Activated naive CD4-positive, alpha-beta T cell treated with Interleukin-2 at 50 U/mL for 16 hours (primary cell): ENCODE measurements at regions not wholly inside any gene's neighbourhood (a gene's known extent, or its start where the extent isn't known, plus 50 kb on each side); places are given as distances from the start of the nearest gene placed in this dataset.
"Not testable (repeated sequence)": the region's sequence is repeated elsewhere in the genome, so short reads cannot be mapped to it uniquely, and the experiment has no call there.

ENCODE experiments used
- DNase-seq: peaks from one replicate; pipeline ENCODE4 v3.0.0-alpha.2; 2020

- no peak for DNase-seq
Measured at GRCh38 chr13:88436974-88437373, 765.8 kb downstream of the SLITRK5 start.

DNA sequence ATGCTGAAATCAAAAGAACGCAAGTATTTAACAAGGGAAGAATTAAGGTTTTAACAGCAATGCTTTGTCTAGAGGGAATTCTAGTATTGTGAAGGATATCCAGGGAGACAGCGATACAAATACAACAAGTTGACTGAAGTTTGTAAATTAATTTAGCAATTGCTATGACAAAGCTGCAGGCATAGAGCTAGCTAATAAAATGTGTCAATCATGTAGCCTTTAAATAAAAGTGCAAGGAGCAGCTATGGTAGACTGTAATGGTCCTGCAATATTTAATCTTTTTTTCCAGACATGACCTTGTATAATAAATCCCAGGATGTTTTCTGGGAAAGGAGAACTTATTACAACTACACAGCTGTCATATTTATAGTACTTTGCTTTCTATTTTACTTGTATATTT is 779.3 kb downstream of the SLITRK5 start:
- no peak for DNase-seq

DNA sequence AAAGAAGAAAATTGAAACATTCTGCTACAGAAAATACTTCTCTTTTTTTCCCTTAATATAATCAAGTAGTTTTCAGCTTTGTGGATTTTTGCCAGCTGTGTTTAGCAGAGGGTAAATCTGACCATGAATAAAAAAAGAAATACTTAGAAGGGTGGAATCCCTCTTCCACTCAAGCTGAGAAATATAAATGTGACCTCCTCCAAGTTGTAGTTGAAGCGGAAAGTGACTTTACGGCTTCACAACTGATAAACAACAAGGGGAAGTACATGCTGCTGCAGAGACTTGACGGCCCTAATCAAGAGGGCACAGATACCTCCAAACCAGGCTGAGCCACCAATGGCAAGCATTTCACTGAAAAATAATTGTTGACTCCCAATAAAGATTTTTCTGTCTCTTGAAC is 785.0 kb downstream of the SLITRK5 start:
- no peak for DNase-seq

DNA sequence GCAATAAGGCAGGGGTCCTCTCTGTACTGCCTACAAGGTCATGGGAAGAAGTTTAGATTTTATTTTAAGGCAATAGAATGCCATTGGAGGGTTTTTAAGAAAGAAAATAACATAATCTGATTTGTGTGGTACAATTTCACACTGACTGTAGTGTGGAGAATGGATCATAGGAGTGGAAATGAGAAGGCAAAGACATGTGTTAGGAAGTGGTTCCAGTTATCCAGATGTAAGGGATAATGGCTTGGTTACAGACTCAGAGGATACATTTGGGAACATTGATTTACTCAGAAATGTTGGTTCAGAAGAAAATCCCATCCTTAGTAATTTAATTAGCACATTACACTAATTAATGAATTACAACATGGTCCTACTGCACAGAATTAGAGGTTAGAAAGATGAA is 788.2 kb downstream of the SLITRK5 start:
- no peak for DNase-seq

DNA sequence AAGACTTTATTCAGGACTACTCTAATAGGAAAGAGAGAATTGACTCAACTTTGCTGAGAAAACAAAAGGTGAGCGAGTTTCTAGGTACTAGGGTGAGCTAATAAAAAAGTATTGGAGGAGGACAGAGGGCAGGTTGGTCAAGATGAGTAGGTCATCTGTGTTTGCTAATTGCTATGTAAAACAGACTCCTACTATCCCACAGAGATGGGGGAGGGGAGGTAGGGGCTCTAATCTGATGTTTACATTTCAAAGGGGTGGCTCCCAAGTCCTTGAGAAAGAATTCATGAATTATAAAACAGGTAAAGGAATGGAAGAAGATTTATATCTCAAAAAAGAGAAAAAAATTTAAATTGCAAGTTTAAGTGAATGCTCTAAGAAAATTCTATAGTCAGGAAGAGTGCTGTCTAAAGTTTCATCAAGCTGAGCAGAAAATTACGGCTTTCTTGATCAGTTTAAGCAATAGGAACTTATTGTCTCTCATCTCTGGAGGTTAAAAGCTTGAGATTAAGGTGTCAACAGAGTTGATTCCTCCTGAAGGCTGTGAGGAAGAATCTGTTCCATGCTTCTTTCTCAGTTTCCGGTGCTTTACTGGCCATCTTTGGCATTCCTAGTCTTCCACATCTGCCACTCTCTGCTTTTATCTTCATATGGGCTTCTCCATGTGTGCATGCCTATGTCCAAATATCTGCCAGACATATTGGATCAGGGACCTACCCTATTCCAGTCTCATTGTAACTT is 790.3 kb downstream of the SLITRK5 start:
- no peak for DNase-seq

GRCh38 chr13:88464851-88465250 is 793.7 kb downstream of the SLITRK5 start:
- no peak for DNase-seq

GRCh38 chr13:88472316-88472715 is 801.1 kb downstream of the SLITRK5 start:
- DNase-seq, result no peak

- DNase-seq, result no peak
Measured at GRCh38 chr13:88483202-88483601, 812.0 kb downstream of the SLITRK5 start.

GRCh38 chr13:88507909-88508308 is 836.7 kb downstream of the SLITRK5 start:
- no peak for DNase-seq

DNA sequence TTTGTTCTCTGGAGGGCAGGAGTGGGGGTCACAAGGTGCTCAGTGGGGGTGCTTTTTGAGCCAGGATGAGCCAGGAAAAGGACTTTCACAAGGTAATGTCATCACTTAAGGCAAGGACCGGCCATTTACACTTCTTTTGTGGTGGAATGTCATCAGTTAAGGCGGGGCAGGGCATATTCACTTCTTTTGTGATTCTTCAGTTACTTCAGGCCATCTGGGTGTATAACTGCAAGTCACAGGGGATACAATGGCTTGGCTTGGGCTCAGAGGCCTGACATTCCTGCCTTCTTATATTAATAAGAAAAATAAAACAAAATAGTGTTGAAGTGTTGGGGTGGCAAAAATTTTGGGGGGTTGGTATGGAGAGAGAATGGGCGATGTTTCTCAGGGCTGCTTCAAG is 841.8 kb downstream of the SLITRK5 start:
- not testable (repeated sequence) for DNase-seq

GRCh38 chr13:88526186-88526852 is 855.1 kb downstream of the SLITRK5 start:
- no peak for DNase-seq

- no peak for DNase-seq
Measured at GRCh38 chr13:88526853-88527215, 855.7 kb downstream of the SLITRK5 start.

GRCh38 chr13:88541994-88542393 is 870.8 kb downstream of the SLITRK5 start:
- DNase-seq, result no peak

DNA sequence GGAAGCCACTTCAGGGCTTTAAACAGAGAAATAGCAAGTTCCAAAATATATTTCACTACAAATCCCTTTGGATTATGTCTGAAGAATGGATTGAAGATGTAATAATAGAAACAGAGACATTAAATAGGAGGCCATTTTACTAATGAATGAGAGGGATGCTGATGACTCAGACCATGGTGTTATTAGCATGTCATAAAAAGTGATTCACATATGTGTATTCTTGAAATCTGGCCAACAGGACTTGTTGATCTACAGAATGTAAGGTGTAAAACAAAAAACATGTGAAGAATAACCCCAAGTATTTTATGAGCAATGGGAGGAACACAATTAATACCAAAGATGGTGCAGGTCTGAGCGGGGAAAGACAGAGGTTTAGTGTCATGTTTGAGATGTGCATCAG is 873.7 kb downstream of the SLITRK5 start:
- DNase-seq, result no peak

DNA sequence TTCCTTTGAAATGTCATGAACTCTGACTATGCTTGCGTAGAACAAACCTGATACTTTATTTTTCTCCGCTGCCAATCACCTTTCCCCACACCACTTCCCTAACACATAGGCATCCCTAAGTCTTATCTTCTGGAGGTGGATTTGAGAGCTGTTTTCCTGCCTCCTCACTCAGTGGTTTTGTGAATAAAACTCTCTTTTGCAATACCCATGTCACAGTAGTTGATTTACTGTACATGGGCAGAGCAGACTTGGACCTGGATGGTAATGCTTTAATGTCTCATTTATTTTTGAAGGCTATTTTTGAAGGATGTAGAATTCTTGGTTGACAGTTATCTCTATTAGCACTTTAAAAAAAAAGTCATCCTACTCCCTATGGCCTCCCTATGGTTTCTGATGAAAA is 881.8 kb downstream of the SLITRK5 start:
- no peak for DNase-seq

DNA sequence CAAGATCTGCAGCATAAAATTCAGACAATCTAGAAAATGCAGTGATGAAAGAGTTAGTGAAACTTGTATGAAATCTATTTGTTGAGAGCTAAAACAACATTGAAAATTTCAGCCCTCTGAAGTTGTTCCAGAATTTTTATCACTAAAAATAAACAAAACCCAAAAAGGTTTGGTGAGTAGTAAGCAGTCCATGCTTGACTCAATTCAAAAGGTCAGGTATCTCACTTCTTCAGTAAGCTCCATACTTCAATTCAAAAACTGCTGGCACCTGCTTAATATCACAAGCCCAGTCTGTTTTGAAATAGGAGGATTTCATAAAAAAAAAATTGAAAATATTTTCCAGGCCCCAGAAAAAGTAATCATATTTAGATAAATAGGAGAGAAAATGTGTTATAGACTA is 894.4 kb downstream of the SLITRK5 start:
- DNase-seq, result no peak

DNA sequence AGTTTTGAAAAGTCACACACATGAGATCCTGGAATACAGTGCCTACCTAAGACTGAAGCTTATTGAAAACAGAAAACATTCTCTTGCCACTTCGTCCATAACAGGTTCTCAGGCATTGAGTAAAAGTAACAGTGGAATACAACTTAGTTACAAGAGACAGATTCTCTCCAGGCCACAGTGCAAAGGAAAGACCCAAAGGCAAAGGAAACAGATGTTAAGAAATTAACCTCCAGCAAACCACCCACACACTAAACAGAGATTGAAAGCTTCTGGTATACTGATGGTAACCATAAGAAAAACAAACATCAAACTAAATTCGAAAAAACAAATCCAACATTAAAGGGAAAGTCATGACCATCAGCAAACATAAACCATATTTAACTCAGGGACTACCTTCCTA is 914.7 kb downstream of the SLITRK5 start:
- no peak for DNase-seq

GRCh38 chr13:88586263-88586662 is 915.1 kb downstream of the SLITRK5 start:
- DNase-seq, result no peak

DNA sequence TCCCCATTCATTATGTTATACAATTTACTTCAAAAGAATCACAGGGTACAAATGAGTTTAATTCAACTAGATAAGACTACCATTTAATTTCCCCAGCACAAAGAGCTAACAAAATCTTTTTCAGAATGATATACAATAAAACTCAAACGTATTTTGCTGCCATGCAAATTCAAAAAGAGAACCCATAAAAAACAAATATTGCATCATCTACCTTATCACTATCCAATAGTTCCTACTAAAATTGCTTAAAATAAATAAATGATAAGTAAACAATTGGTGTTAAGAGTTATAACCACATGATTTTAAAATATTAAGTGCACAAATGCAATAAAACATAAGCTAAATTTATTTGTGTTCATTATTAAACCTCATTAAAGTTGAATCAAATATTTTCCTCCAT is 919.4 kb downstream of the SLITRK5 start:
- no peak for DNase-seq

GRCh38 chr13:88592105-88592504 is 920.9 kb downstream of the SLITRK5 start:
- DNase-seq, result no peak

GRCh38 chr13:88601949-88602348 is 930.8 kb downstream of the SLITRK5 start:
- DNase-seq, result no peak

- no peak for DNase-seq
Measured at GRCh38 chr13:88602786-88603777, 931.9 kb downstream of the SLITRK5 start.

DNA sequence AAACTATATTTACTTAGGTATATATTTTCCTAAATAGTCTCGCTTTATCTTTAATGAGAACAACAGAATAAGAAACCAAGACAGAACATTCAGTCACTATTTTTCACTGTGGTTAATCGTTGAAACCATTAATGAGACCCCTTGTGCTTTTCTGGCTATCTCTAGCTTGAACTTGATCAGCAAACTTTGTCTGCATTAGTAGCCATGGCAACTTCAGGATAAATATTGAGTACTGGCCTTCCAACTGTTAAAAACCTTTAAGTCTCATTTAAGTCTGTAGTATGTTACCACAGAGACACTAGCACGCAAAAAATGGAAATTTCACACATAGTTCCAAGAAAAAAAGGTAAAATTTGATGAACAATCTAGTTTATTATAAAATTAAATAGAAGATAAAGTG is 946.0 kb downstream of the SLITRK5 start:
- DNase-seq, result no peak
